Thyroid gland (tissue), 4 donors: ENCODE measurements at regions not wholly inside any gene's neighbourhood (a gene's known extent, or its start where the extent isn't known, plus 50 kb on each side); places are given as distances from the start of the nearest gene placed in this dataset.

Experiments
- DNase-seq, 2 donors: peaks; one replicate each; pipeline ENCODE4 v3.0.0-alpha.2; 2019
- H3K27ac ChIP-seq, 3 donors: fragments of 200-600 bp; sonication (generic); 1 replicate in 2 of 3; 2 replicates in 1 of 3; pipeline ENCODE4 v1.5.1; 2016 to 2019; ENCODE audit warnings: mild to moderate bottlenecking in 1 of 3, moderate library complexity in 1 of 3
- H3K27me3 ChIP-seq: fragments of 200-600 bp; sonication (generic); one replicate; pipeline ENCODE4 v1.5.1; 2019
- H3K36me3 ChIP-seq, 2 donors: fragments of 200-600 bp; sonication (generic); one replicate each; pipeline ENCODE4 v1.5.1; 2016 to 2019
- H3K4me1 ChIP-seq, 2 donors: fragments of 200-600 bp; sonication (generic); one replicate each; pipeline ENCODE4 v1.5.1; 2017 to 2019
- H3K4me3 ChIP-seq, 3 donors: fragments of 200-600 bp; sonication (generic); replicated peaks in 1 of 3; 1 replicate in 2 of 3; 2 replicates in 1 of 3; pipeline ENCODE4 v1.5.1; 2016; ENCODE audit warnings: mild to moderate bottlenecking in 1 of 3
- H3K9me3 ChIP-seq: fragments of 200-600 bp; sonication (generic); one replicate; pipeline ENCODE4 v1.5.1; 2017
- CTCF ChIP-seq, 6 experiments: fragments of 200-600 bp in 3 of 6; fragments of 450-650 bp in 3 of 6; sonication (generic) in 3 of 6; IDR thresholded peaks; one replicate each; pipeline ENCODE4 v1.5.1; 2016 to 2019; ENCODE audit warnings: antibody characterized with exemption in 6 of 6, mild to moderate bottlenecking in 2 of 6, inconsistent platforms in 1 of 6, moderate library complexity in 1 of 6
- POLR2A ChIP-seq, 2 donors: fragments of 450-650 bp; IDR thresholded peaks; one replicate each; pipeline ENCODE4 v1.6.1; 2017; ENCODE audit warnings: antibody characterized with exemption in 2 of 2, mild to moderate bottlenecking in 2 of 2, moderate library complexity in 1 of 2
- WGBS, 2 donors: methylation state at CpG; one replicate each; pipeline ENCODE4 v1.1.5; 2017; 5-methylcytosine and 5-hydroxymethylcytosine counted together
- intact Hi-C: fragments of 100-400 bp; cut with DNase I; formaldehyde crosslinking; loops from one replicate; pipeline ENCODE4 v1.15.1; 2023

GRCh38 chr15:95138604-95139270 is 907.4 kb downstream of the MCTP2 start:
- WGBS, 2 donors, result 90 to 96% methylated on average over 3 of the region's 3 CpGs

GRCh38 chr15:95141486-95141885 is 910.1 kb downstream of the MCTP2 start:
- Histone ChIP-seq H3K4me1 (no peaks in the 10 kb centered on the region), H3K4me3 (no peak overlapping the region), H3K27ac (no peak overlapping the region), H3K9me3 (no peaks in the 10 kb centered on the region), H3K27me3 (no peaks in the 10 kb centered on the region), H3K36me3 (no peaks in the 10 kb centered on the region)
- intact Hi-C loops, result no loop called here
- 93 to 96% methylated on average over 2 of the region's 2 CpGs for WGBS, 2 donors
- DNase-seq, result no peak
- TF ChIP-seq POLR2A (IDR thresholded peaks at IDR 0.05) (no peak), CTCF (IDR thresholded peaks at IDR 0.05) (no peak)

More at GRCh38 chr15:95138604-95139270, 907.4 kb downstream of the MCTP2 start:
- no peak overlapping the region for H3K27ac ChIP-seq
- no peaks in the 10 kb centered on the region for H3K4me1 ChIP-seq
- no peak overlapping the region for H3K4me3 ChIP-seq
- no peak for DNase-seq
- intact Hi-C loops, result no loop called here
- TF ChIP-seq POLR2A (IDR thresholded peaks at IDR 0.05) (no peak), CTCF (IDR thresholded peaks at IDR 0.05) (no peak)
- no peaks in the 10 kb centered on the region for H3K9me3 ChIP-seq
- no peaks in the 10 kb centered on the region for H3K27me3 ChIP-seq
- no peaks in the 10 kb centered on the region for H3K36me3 ChIP-seq

GRCh38 chr15:95142531-95142930 is 911.2 kb downstream of the MCTP2 start:
- no peak for DNase-seq

GRCh38 chr15:95146481-95146880 is 915.1 kb downstream of the MCTP2 start:
- TF ChIP-seq CTCF (IDR thresholded peaks at IDR 0.05) (no peak), POLR2A (IDR thresholded peaks at IDR 0.05) (no peak)
- no peaks in the 10 kb centered on the region for H3K9me3 ChIP-seq
- intact Hi-C loops, result no loop called here
- no peak overlapping the region for H3K4me3 ChIP-seq
- 92 to 97% methylated on average over 5 of the region's 5 CpGs for WGBS, 2 donors
- H3K4me1 ChIP-seq, result no peaks in the 10 kb centered on the region
- DNase-seq, result no peak
- H3K27me3 ChIP-seq, result no peaks in the 10 kb centered on the region
- H3K36me3 ChIP-seq, result no peaks in the 10 kb centered on the region
- no peak overlapping the region for H3K27ac ChIP-seq

More at GRCh38 chr15:95142531-95142930, 911.2 kb downstream of the MCTP2 start:
- 90 to 96% methylated on average over 1 of the region's 1 CpG for WGBS, 2 donors
- no peak for TF ChIP-seq POLR2A (IDR thresholded peaks at IDR 0.05)
- H3K4me1 ChIP-seq, result no peaks in the 10 kb centered on the region
- H3K27ac ChIP-seq, result no peak overlapping the region
- H3K36me3 ChIP-seq, result no peaks in the 10 kb centered on the region
- no peaks in the 10 kb centered on the region for H3K27me3 ChIP-seq
- intact Hi-C loops, result no loop called here
- H3K4me3 ChIP-seq, result no peak overlapping the region
- no peaks in the 10 kb centered on the region for H3K9me3 ChIP-seq

- Histone ChIP-seq H3K27ac (no peak overlapping the region), H3K4me1 (no peaks in the 10 kb centered on the region), H3K27me3 (no peaks in the 10 kb centered on the region), H3K36me3 (no peaks in the 10 kb centered on the region), H3K9me3 (no peaks in the 10 kb centered on the region), H3K4me3 (no peak overlapping the region)
- intact Hi-C loops, result no loop called here
- WGBS, 2 donors, result 90 to 96% methylated on average over 2 of the region's 2 CpGs
- DNase-seq, result no peak
- TF ChIP-seq CTCF (IDR thresholded peaks at IDR 0.05) (no peak), POLR2A (IDR thresholded peaks at IDR 0.05) (no peak)
These were observed 916.8 kb downstream of the MCTP2 start for GRCh38 chr15:95148183-95148582.
